ENCODE measurements at regions not wholly inside any gene's neighbourhood (a gene's known extent, or its start where the extent isn't known, plus 50 kb on each side); places are given as distances from the start of the nearest gene placed in this dataset.
"Not testable (repeated sequence)": the region's sequence is repeated elsewhere in the genome, so short reads cannot be mapped to it uniquely, and the experiment has no call there.

GRCh38 chr2:95767950-95768349 lies 176.1 kb downstream of the TRIM43 start:
- DNase-seq, result not testable (repeated sequence)

GRCh38 chr2:95769256-95769655 lies 177.5 kb downstream of the TRIM43 start:
- not testable (repeated sequence) for DNase-seq

- DNase-seq, result not testable (repeated sequence)
Observed at GRCh38 chr2:95770726-95771125, 178.9 kb downstream of the TRIM43 start.

- DNase-seq, result not testable (repeated sequence)
Observed at GRCh38 chr2:95774322-95775192, 182.8 kb downstream of the TRIM43 start.

GRCh38 chr2:95775193-95775531 lies 183.4 kb downstream of the TRIM43 start:
- DNase-seq, result not testable (repeated sequence)

Measured in T1000 (cell line).